ENCODE measurements at regions not wholly inside any gene's neighbourhood (a gene's known extent, or its start where the extent isn't known, plus 50 kb on each side); places are given as distances from the start of the nearest gene placed in this dataset.

- TF ChIP-seq CTCF (IDR thresholded peaks at IDR 0.05) = no peak
- Mint-ChIP-seq H3K4me1 (ENCODE audit: unreplicated experiment) (peaks cover 26% of the 10 kb centered on the region), H3K27ac (ENCODE audit: unreplicated experiment) (no peak overlapping the region), H3K9me3 (ENCODE audit: unreplicated experiment) (no peaks in the 10 kb centered on the region), H3K27me3 (ENCODE audit: unreplicated experiment) (no peaks in the 10 kb centered on the region), H3K36me3 (ENCODE audit: unreplicated experiment) (no peaks in the 10 kb centered on the region), H3K4me3 (ENCODE audit: unreplicated experiment) (no peak overlapping the region)
- DNase-seq (ENCODE audit: extremely low spot score, unreplicated experiment) = no peak
Observed at GRCh38 chr1:198449727-198450433, 90.6 kb downstream of the ATP6V1G3 start.

GRCh38 chr1:198449261-198449660 is 91.2 kb downstream of the ATP6V1G3 start:
- Mint-ChIP-seq H3K27ac (ENCODE audit: unreplicated experiment) (no peak overlapping the region), H3K4me3 (ENCODE audit: unreplicated experiment) (no peak overlapping the region), H3K4me1 (ENCODE audit: unreplicated experiment) (peaks cover 32% of the 10 kb centered on the region), H3K27me3 (ENCODE audit: unreplicated experiment) (no peaks in the 10 kb centered on the region), H3K9me3 (ENCODE audit: unreplicated experiment) (no peaks in the 10 kb centered on the region), H3K36me3 (ENCODE audit: unreplicated experiment) (no peaks in the 10 kb centered on the region)
- TF ChIP-seq CTCF (IDR thresholded peaks at IDR 0.05) = no peak
- DNase-seq (ENCODE audit: extremely low spot score, unreplicated experiment) = no peak

- DNase-seq (ENCODE audit: extremely low spot score, unreplicated experiment) = no peak
- Mint-ChIP-seq H3K9me3 (ENCODE audit: unreplicated experiment) (peaks cover 5% of the 10 kb centered on the region), H3K27ac (ENCODE audit: unreplicated experiment) (no peak overlapping the region), H3K27me3 (ENCODE audit: unreplicated experiment) (no peaks in the 10 kb centered on the region), H3K36me3 (ENCODE audit: unreplicated experiment) (no peaks in the 10 kb centered on the region), H3K4me3 (ENCODE audit: unreplicated experiment) (no peak overlapping the region), H3K4me1 (ENCODE audit: unreplicated experiment) (peaks cover 43% of the 10 kb centered on the region)
- no peak for TF ChIP-seq CTCF (IDR thresholded peaks at IDR 0.05)
Observed at GRCh38 chr1:198447468-198447867, 93.0 kb downstream of the ATP6V1G3 start.

GRCh38 chr1:198445872-198446271 is 94.6 kb downstream of the ATP6V1G3 start:
- H3K4me1 Mint-ChIP-seq (ENCODE audit: unreplicated experiment) = peaks cover 43% of the 10 kb centered on the region
- no peaks in the 10 kb centered on the region for H3K27me3 Mint-ChIP-seq (ENCODE audit: unreplicated experiment)

GRCh38 chr1:198444792-198445191 is 95.7 kb downstream of the ATP6V1G3 start:
- Mint-ChIP-seq H3K27me3 (ENCODE audit: unreplicated experiment) (no peaks in the 10 kb centered on the region), H3K4me3 (ENCODE audit: unreplicated experiment) (no peak overlapping the region), H3K36me3 (ENCODE audit: unreplicated experiment) (no peaks in the 10 kb centered on the region), H3K4me1 (ENCODE audit: unreplicated experiment) (peaks cover 43% of the 10 kb centered on the region), H3K27ac (ENCODE audit: unreplicated experiment) (peak overlapping the region; percentile 50), H3K9me3 (ENCODE audit: unreplicated experiment) (peaks cover 5% of the 10 kb centered on the region)
- DNase-seq (ENCODE audit: extremely low spot score, unreplicated experiment) = no peak
- no peak for TF ChIP-seq CTCF (IDR thresholded peaks at IDR 0.05)

More at GRCh38 chr1:198445872-198446271, 94.6 kb downstream of the ATP6V1G3 start:
- peak overlapping the region; percentile 36 for H3K27ac Mint-ChIP-seq (ENCODE audit: unreplicated experiment)
- no peak for DNase-seq (ENCODE audit: extremely low spot score, unreplicated experiment)
- TF ChIP-seq CTCF (IDR thresholded peaks at IDR 0.05) = no peak
- peaks cover 5% of the 10 kb centered on the region for H3K9me3 Mint-ChIP-seq (ENCODE audit: unreplicated experiment)
- no peaks in the 10 kb centered on the region for H3K36me3 Mint-ChIP-seq (ENCODE audit: unreplicated experiment)
- H3K4me3 Mint-ChIP-seq (ENCODE audit: unreplicated experiment) = no peak overlapping the region

Measured in osteocyte (in vitro differentiated cells).